Astrocyte (in vitro differentiated cells and primary cell): ENCODE measurements at regions not wholly inside any gene's neighbourhood (a gene's known extent, or its start where the extent isn't known, plus 50 kb on each side); places are given as distances from the start of the nearest gene placed in this dataset.
A peak's percentile ranks its signal among the peaks of the same experiment; 100 is the strongest.
"Not testable (repeated sequence)": the region's sequence is repeated elsewhere in the genome, so short reads cannot be mapped to it uniquely, and the experiment has no call there.

Experiments
- DNase-seq: peaks from one replicate; pipeline ENCODE4 v3.0.0-alpha.2; 2010; ENCODE audit warnings: low read depth
- FAIRE-seq: peaks from 2 replicates; lab custom pipeline; 2011; peaks lifted over from hg19 to GRCh38; lab: Jason Lieb, UNC
- H2AFZ ChIP-seq: 2 replicates; pipeline ENCODE4 v1.6.0; 2012; ENCODE audit warnings: low read depth, low read length, inconsistent platforms
- H3K27ac ChIP-seq: 2 replicates; pipeline ENCODE4 v1.5.1; 2011; ENCODE audit warnings: low read depth, low read length, inconsistent platforms
- H3K27me3 ChIP-seq: 2 replicates; pipeline ENCODE4 v1.6.0; 2011; ENCODE audit warnings: low read length, inconsistent platforms; ENCODE audit not compliant: insufficient read depth
- H3K36me3 ChIP-seq: 2 replicates; pipeline ENCODE4 v1.5.1; 2011; ENCODE audit warnings: low read length, inconsistent platforms; ENCODE audit not compliant: insufficient read depth
- H3K4me1 ChIP-seq: 2 replicates; pipeline ENCODE4 v1.5.1; 2011; ENCODE audit warnings: low read length, inconsistent platforms; ENCODE audit not compliant: insufficient read depth
- H3K4me2 ChIP-seq: 2 replicates; pipeline ENCODE4 v1.6.0; 2012; ENCODE audit warnings: low read length, inconsistent platforms
- H3K4me3 ChIP-seq: 2 replicates; pipeline ENCODE4 v1.5.1; 2011; ENCODE audit warnings: low read depth, mild to moderate bottlenecking, low read length, inconsistent platforms; ENCODE audit not compliant: insufficient read depth
- H3K79me2 ChIP-seq: 2 replicates; pipeline ENCODE4 v1.6.0; 2012; ENCODE audit warnings: mild to moderate bottlenecking, low read length, inconsistent platforms; ENCODE audit not compliant: insufficient read depth
- H3K9ac ChIP-seq: 2 replicates; pipeline ENCODE4 v1.6.0; 2012; ENCODE audit warnings: mild to moderate bottlenecking, low read length, inconsistent platforms
- H3K9me3 ChIP-seq: 2 replicates; pipeline ENCODE4 v1.5.1; 2012; ENCODE audit warnings: low read depth, mild to moderate bottlenecking, low read length, inconsistent platforms; ENCODE audit not compliant: insufficient read depth
- H4K20me1 ChIP-seq: 2 replicates; pipeline ENCODE4 v1.6.0; 2012; ENCODE audit warnings: low read length, inconsistent platforms; ENCODE audit not compliant: insufficient read depth
- H3K27ac Mint-ChIP-seq: one replicate; pipeline ENCODE4 v1.8.0; 2021; ENCODE audit warnings: mild to moderate bottlenecking, mixed read lengths; ENCODE audit not compliant: unreplicated experiment
- H3K27me3 Mint-ChIP-seq: one replicate; pipeline ENCODE4 v1.8.0; 2021; ENCODE audit warnings: low read depth, mixed read lengths; ENCODE audit not compliant: unreplicated experiment
- H3K36me3 Mint-ChIP-seq: one replicate; pipeline ENCODE4 v1.8.0; 2021; ENCODE audit warnings: low read depth, mixed read lengths; ENCODE audit not compliant: unreplicated experiment
- H3K4me1 Mint-ChIP-seq: one replicate; pipeline ENCODE4 v1.8.0; 2021; ENCODE audit warnings: low read depth, mixed read lengths; ENCODE audit not compliant: unreplicated experiment
- H3K4me3 Mint-ChIP-seq: one replicate; pipeline ENCODE4 v1.8.0; 2021; ENCODE audit warnings: mild to moderate bottlenecking, moderate library complexity, mixed read lengths; ENCODE audit not compliant: unreplicated experiment
- H3K9me3 Mint-ChIP-seq: one replicate; pipeline ENCODE4 v1.8.0; 2021; ENCODE audit warnings: mild to moderate bottlenecking, mixed read lengths; ENCODE audit not compliant: unreplicated experiment
- EZH2 ChIP-seq: IDR thresholded peaks from 2 replicates; pipeline ENCODE4 v1.6.1; 2012; ENCODE audit warnings: mild to moderate bottlenecking, low read length, inconsistent platforms; ENCODE audit not compliant: insufficient read depth
- TF ChIP-seq, protein P1 (sequence below): IDR thresholded peaks from 2 replicates; pipeline ENCODE4 v1.5.1; 2011; ENCODE audit warnings: low read depth, mild to moderate bottlenecking, inconsistent platforms, low read length, moderate library complexity; ENCODE audit not compliant: insufficient read depth

GRCh38 chrX:111581086-111581485 lies 69.6 kb downstream of the SERTM2 start:
- H3K79me2 ChIP-seq: no peaks in the 10 kb centered on the region
- H2AFZ ChIP-seq: no peak overlapping the region
- no peaks in the 10 kb centered on the region for H3K36me3 Mint-ChIP-seq
- H3K27me3 ChIP-seq: no peaks in the 10 kb centered on the region
- no peaks in the 10 kb centered on the region for H3K27me3 Mint-ChIP-seq
- no peak overlapping the region for H3K27ac Mint-ChIP-seq
- H3K27ac ChIP-seq: no peak overlapping the region
- H3K4me3 ChIP-seq: no peak overlapping the region
- peaks cover 10% of the 10 kb centered on the region for H3K4me1 Mint-ChIP-seq
- H3K36me3 ChIP-seq: no peaks in the 10 kb centered on the region
- H3K9ac ChIP-seq: no peak overlapping the region
- DNase-seq (peak; percentile 31), FAIRE-seq (peak; percentile 88)
- TF ChIP-seq, protein P1, sequence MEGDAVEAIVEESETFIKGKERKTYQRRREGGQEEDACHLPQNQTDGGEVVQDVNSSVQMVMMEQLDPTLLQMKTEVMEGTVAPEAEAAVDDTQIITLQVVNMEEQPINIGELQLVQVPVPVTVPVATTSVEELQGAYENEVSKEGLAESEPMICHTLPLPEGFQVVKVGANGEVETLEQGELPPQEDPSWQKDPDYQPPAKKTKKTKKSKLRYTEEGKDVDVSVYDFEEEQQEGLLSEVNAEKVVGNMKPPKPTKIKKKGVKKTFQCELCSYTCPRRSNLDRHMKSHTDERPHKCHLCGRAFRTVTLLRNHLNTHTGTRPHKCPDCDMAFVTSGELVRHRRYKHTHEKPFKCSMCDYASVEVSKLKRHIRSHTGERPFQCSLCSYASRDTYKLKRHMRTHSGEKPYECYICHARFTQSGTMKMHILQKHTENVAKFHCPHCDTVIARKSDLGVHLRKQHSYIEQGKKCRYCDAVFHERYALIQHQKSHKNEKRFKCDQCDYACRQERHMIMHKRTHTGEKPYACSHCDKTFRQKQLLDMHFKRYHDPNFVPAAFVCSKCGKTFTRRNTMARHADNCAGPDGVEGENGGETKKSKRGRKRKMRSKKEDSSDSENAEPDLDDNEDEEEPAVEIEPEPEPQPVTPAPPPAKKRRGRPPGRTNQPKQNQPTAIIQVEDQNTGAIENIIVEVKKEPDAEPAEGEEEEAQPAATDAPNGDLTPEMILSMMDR: no peak
- no peak for TF ChIP-seq EZH2
- H3K4me2 ChIP-seq: no peak overlapping the region
- H3K9me3 Mint-ChIP-seq: no peaks in the 10 kb centered on the region
- H4K20me1 ChIP-seq: no peaks in the 10 kb centered on the region
- H3K4me3 Mint-ChIP-seq: no peak overlapping the region
- H3K4me1 ChIP-seq: no peaks in the 10 kb centered on the region
- no peaks in the 10 kb centered on the region for H3K9me3 ChIP-seq

DNA sequence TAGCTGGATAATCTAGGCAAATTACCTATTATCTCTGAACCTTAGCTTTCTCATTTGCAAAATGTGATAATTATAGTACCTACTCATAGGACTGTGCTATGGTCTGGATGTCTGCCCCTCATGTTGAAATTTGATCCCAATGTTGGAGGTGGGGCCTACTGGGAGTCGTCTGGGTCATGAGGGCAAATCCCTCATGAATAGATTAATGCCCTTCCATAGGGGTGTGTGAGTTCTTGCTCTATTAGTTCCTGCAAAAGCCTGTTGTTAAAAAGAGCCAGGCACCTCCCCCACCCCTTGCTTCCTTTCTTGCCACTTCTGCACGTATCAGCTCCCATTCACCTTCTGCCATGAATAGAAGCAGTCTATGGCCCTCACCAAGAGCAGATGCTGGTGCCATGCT lies 73.9 kb downstream of the SERTM2 start:
- no peak overlapping the region for H3K27ac Mint-ChIP-seq
- no peak overlapping the region for H3K4me2 ChIP-seq

DNA sequence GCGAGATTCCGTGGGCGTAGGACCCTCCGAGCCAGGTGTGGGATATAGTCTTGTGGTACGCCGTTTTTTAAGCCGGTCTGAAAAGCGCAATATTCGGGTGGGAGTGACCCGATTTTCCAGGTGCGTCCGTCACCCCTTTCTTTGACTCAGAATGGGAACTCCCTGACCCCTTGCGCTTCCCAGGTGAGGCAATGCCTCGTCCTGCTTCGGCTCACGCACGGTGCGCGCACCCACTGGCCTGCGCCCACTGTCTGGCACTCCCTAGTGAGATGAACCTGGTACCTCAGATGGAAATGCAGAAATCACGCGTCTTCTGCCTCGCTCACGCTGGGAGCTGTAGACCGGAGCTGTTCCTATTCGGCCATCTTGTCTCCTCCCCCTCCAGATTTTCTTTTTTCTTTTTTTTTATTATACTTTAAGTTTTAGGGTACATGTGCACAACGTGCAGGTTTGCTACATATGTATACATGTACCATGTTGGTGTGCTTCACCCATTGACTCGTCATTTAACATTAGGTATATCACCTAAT lies 83.0 kb downstream of the SERTM2 start:
- not testable (repeated sequence) for H3K79me2 ChIP-seq, H3K9me3 ChIP-seq, FAIRE-seq, H3K9me3 Mint-ChIP-seq, H3K4me1 Mint-ChIP-seq, H3K27me3 ChIP-seq, H3K27ac Mint-ChIP-seq, H4K20me1 ChIP-seq, H3K4me1 ChIP-seq, H3K27ac ChIP-seq, H3K36me3 Mint-ChIP-seq, H3K4me3 Mint-ChIP-seq, H3K4me3 ChIP-seq, H3K4me2 ChIP-seq, H3K36me3 ChIP-seq, H3K27me3 Mint-ChIP-seq, H2AFZ ChIP-seq, H3K9ac ChIP-seq, DNase-seq

More for the DNA sequence above, 73.9 kb downstream of the SERTM2 start:
- no peaks in the 10 kb centered on the region for H3K9me3 ChIP-seq
- no peaks in the 10 kb centered on the region for H3K36me3 ChIP-seq
- H3K27ac ChIP-seq: no peak overlapping the region
- H3K4me3 ChIP-seq: no peak overlapping the region
- no peak overlapping the region for H3K4me3 Mint-ChIP-seq
- FAIRE-seq (peak; percentile 92), DNase-seq (no peak)
- no peak overlapping the region for H2AFZ ChIP-seq
- H3K27me3 ChIP-seq: no peaks in the 10 kb centered on the region
- H3K27me3 Mint-ChIP-seq: no peaks in the 10 kb centered on the region
- TF ChIP-seq EZH2: no peak
- TF ChIP-seq, protein P1: no peak
- H3K4me1 ChIP-seq: no peaks in the 10 kb centered on the region
- H3K9ac ChIP-seq: no peak overlapping the region
- H3K36me3 Mint-ChIP-seq: no peaks in the 10 kb centered on the region
- H3K9me3 Mint-ChIP-seq: no peaks in the 10 kb centered on the region
- H3K4me1 Mint-ChIP-seq: peaks cover 10% of the 10 kb centered on the region
- H3K79me2 ChIP-seq: no peaks in the 10 kb centered on the region
- no peaks in the 10 kb centered on the region for H4K20me1 ChIP-seq
